Astrocyte of the cerebellum (primary cell): ENCODE measurements at regions not wholly inside any gene's neighbourhood (a gene's known extent, or its start where the extent isn't known, plus 50 kb on each side); places are given as distances from the start of the nearest gene placed in this dataset.
"Not testable (repeated sequence)": the region's sequence is repeated elsewhere in the genome, so short reads cannot be mapped to it uniquely, and the experiment has no call there.

Experiments
- DNase-seq: peaks from one replicate; pipeline ENCODE4 v3.0.0-alpha.2; 2011; ENCODE audit warnings: low read depth
- H3K4me3 ChIP-seq: 2 replicates; pipeline ENCODE4 v1.5.1; 2011; ENCODE audit warnings: mild to moderate bottlenecking, low read depth, low read length, moderate library complexity
- in situ Hi-C: cut with HindIII; loops from 2 replicates; pipeline ENCODE4 v1.10.0; 2017; ENCODE audit warnings: low sequenced_read_pairs
- TF ChIP-seq, protein P1 (sequence below): IDR thresholded peaks from 2 replicates; pipeline ENCODE4 v1.5.1; 2012; ENCODE audit warnings: low read length, low read depth, moderate library complexity, mild to moderate bottlenecking; ENCODE audit errors: missing control alignments

DNA sequence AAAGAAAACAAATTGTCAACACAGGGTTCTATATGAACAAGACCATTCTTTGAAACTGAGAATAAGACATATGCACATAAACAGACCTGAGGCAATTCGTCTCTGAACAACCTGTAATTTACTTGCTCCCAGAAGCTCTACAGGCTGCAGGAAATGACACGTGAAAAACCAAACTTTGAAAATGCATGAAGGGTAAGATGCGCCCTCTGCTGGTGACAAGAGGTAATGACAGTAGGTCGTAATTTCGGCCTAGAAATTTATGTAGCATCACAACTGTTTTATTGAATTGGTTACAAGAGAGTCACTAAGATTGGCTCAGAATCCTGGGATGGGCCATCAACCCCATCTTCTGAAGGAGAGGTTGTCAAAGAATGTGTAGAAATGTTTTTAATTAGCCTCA is 276.5 kb downstream of the PPP4R3C start:
- in situ Hi-C loops = no loop called here
- no peak overlapping the region for H3K4me3 ChIP-seq
- TF ChIP-seq, protein P1, sequence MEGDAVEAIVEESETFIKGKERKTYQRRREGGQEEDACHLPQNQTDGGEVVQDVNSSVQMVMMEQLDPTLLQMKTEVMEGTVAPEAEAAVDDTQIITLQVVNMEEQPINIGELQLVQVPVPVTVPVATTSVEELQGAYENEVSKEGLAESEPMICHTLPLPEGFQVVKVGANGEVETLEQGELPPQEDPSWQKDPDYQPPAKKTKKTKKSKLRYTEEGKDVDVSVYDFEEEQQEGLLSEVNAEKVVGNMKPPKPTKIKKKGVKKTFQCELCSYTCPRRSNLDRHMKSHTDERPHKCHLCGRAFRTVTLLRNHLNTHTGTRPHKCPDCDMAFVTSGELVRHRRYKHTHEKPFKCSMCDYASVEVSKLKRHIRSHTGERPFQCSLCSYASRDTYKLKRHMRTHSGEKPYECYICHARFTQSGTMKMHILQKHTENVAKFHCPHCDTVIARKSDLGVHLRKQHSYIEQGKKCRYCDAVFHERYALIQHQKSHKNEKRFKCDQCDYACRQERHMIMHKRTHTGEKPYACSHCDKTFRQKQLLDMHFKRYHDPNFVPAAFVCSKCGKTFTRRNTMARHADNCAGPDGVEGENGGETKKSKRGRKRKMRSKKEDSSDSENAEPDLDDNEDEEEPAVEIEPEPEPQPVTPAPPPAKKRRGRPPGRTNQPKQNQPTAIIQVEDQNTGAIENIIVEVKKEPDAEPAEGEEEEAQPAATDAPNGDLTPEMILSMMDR = peak; percentile 65
- no peak for DNase-seq

DNA sequence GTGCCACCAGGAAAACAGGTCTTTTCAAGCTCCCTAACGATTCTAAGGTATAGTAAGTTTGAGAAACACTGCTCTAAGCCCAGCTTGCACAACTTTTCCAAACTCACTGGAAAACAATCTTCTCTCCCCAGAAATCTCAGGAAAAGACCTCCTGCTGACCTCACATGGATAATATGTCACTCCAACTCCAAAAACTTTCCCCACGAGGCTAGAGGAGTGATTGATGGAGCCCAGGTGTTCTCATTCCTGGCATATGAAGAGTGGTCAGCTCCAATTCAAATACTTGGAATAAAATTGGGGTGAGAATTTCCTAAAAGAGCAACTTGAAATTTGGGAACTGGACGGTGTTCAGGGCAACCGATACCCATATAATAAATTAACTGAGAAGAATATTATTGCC is 299.9 kb downstream of the PPP4R3C start:
- TF ChIP-seq, protein P1 = no peak
- in situ Hi-C loops = no loop called here
- no peak overlapping the region for H3K4me3 ChIP-seq
- DNase-seq = no peak

DNA sequence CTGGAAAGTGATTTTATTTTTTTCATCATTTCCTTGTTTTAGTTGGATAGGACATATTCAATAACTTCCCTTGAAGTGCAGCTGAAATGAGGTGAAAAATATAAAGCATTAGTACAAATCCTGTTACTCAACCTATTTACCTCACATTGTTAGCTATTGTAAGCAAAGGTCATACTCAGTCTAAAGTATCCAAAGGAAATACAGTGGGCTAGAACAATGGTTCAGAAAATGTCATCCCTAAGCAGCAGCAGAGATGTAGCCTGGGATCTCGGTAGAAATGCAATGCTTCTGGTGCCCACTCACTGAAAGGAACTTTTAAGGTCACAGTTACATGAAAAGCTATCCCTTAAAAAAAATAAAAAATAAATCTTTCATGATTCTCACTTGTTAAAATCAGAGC is 300.6 kb downstream of the PPP4R3C start:
- no peak for DNase-seq
- in situ Hi-C loops = no loop called here
- H3K4me3 ChIP-seq = no peak overlapping the region
- TF ChIP-seq, protein P1 = no peak

DNA sequence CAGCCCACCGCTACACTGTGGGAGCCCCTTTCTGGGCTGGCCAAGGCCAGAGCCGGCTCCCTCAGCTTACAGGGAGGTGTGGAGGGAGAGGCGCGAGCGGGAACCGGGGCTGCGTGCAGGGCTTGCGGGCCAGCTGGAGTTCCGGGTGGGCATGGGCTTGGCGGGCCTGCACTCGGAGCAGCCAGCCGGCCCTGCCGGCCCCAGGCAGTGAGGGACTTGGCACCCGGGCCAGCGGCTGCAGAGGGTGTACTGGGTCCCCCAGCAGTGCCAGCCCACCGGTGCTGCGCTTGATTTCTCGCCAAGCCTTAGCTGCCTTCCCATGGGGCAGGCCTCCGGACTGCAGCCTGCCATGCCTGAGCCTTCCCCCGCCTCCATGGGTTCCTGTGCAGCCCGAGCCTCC is 306.2 kb downstream of the PPP4R3C start:
- in situ Hi-C loops, DNase-seq, H3K4me3 ChIP-seq: not testable (repeated sequence)

DNA sequence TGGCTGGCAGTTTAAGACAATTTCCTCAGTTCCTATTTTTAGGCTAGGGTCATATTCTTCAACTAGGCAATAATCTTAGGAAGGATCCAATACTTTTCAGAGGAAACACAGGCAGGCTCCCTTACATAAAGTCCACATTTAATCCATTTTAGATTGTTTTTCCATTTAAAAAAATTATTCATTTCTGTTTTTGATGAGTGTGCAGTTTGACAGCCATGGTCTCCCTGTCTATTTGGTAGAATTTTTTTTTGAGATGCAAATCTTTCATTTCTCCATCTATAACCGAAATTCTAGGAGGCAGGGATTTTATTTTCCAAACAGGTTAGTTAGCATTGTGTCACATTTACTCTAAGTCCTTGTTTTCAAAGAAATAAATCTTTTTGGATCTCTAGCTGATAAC is 326.8 kb downstream of the PPP4R3C start:
- in situ Hi-C loops = no loop called here
- H3K4me3 ChIP-seq = no peak overlapping the region
- TF ChIP-seq, protein P1 = no peak
- no peak for DNase-seq

DNA sequence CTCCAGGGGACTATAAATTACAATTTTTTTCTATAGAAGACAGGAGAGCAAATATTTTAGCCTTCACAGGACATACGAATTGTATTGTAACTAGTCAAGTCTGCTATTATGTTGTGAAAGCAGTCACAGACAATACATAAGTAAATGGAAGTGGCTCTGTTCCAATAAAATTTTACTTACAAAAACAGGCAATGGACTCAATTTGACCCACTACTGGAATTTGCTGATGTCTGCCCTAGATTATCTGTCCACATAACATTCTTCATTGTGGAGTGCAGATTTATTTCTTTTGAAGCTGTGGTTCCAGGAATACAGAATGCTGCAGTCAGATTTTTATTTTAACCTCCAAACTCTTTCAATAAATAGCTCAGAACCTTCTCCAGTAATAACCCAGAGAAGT is 330.3 kb downstream of the PPP4R3C start:
- DNase-seq = no peak
- TF ChIP-seq, protein P1 = no peak
- in situ Hi-C loops = no loop called here
- no peak overlapping the region for H3K4me3 ChIP-seq

DNA sequence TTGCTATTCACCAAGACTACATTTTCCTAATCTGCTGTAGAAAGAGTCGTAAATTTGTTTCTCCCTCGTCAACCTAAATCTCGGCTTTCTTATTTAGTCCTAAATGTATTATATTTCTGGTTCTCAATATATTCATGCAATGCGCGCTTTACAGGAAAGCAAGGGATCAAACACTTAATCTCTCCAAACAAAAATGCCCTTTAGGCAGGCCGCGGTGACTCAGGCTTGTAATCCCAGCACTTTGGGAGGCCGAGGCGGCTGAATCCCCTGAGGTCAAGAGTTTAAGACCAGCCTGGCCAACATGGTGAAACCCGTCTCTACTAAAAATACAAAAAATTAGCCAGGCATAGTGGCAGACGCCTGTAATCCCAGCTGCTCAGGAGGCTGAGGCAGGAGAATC is 376.0 kb downstream of the PPP4R3C start:
- in situ Hi-C loops, H3K4me3 ChIP-seq, DNase-seq: not testable (repeated sequence)

DNA sequence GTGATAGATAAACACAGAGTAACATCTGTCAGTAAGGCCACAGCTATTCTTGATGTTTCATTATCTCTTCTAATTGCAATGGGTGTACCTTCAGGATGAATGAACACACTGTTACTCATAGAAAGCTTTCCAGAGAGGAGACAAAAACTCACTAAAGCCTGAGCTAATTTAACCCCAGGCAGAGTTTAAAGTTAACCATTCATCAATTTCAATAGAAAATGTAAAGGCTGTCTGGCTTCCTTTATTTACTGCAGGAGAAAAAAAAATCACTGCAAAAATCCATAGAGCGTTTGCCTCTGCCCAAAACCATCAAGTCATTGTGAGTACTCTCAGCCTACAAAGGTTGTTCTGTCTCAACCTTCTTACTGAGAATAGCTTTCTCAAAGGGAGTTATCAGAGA is 376.9 kb downstream of the PPP4R3C start:
- TF ChIP-seq, protein P1 = no peak
- DNase-seq = no peak
- H3K4me3 ChIP-seq = no peak overlapping the region
- in situ Hi-C loops = no loop called here
